ENCODE measurements at regions not wholly inside any gene's neighbourhood (a gene's known extent, or its start where the extent isn't known, plus 50 kb on each side); places are given as distances from the start of the nearest gene placed in this dataset.
"Not testable (repeated sequence)": the region's sequence is repeated elsewhere in the genome, so short reads cannot be mapped to it uniquely, and the experiment has no call there.

DNA sequence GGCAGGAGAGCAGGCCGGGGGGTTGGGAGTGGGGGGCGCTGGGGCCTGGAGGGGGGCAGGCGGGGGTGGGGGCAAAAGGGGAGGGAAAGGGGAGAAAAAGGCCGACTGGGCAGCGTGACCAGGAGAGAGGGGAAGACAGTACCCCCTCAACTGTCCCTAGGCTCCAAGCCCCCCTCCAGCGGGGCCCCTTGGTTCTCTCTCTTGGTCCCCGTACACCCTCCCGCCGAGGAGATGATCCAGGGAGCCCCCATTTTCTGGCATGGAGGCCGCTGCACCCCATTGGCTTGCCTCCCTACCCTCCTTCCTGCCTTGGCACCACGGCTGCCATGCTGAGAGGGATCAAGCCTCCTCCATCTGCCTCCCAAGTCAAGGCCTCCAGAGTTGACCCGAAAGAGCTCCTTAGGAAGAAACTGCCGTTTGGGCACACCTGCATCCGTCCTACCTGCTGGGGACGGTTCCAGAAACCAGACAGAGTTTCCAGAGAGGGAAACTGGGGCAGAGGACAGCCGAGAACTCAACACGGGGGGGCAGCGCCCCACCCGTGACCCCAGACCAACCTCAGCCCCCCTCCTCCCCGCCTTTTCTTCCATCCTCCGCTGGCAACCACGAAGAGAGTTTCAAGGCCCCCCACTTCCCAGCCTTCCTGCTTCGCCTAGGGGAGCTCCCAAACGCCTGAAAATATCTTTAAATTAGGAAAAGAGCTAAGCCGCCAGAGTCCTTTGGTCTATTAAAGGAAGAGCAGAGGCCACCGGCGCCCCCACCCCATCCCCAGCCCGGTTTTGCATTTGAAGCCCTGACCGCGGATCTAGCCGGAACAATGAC is 155.9 kb downstream of the CRLF3 start:
- H3K4me3 ChIP-seq (ENCODE audit: control insufficient read depth in 2 of 3, extremely low read depth in 1 of 3, insufficient read depth in 2 of 3, low read depth in 1 of 3, low read length in 3 of 3); H3K9me3 ChIP-seq (ENCODE audit: control insufficient read depth, low read depth, low read length); H3K79me2 ChIP-seq (ENCODE audit: control insufficient read depth, insufficient read depth, low read length); H2AFZ ChIP-seq (ENCODE audit: control insufficient read depth, low read length); H3K4me2 ChIP-seq (ENCODE audit: control insufficient read depth, extremely low read depth, insufficient read depth, low read depth, low read length); H3K27ac ChIP-seq (ENCODE audit: control insufficient read depth, insufficient read depth, low read length); H3K36me3 ChIP-seq (ENCODE audit: control insufficient read depth in 2 of 2, extremely low read depth in 1 of 2, insufficient read depth in 2 of 2, low read length in 2 of 2); dilution Hi-C loops (cut with MboI; ENCODE audit: extremely low pct_ligation_motif_present, low sequenced_read_pairs); DNase-seq (ENCODE audit: low read depth, low spot score); H3K27me3 ChIP-seq (ENCODE audit: control insufficient read depth, extremely low read depth, insufficient read depth, low read length); H3K9ac ChIP-seq (ENCODE audit: control insufficient read depth, extremely low read depth, insufficient read depth, low read length); FAIRE-seq; H3K9me1 ChIP-seq (ENCODE audit: control insufficient read depth, extremely low read depth, insufficient read depth, low read length); H4K20me1 ChIP-seq (ENCODE audit: control insufficient read depth, extremely low read depth, insufficient read depth, low read length); H3K4me1 ChIP-seq (ENCODE audit: control insufficient read depth, extremely low read depth, insufficient read depth, low read length): not testable (repeated sequence)

DNA sequence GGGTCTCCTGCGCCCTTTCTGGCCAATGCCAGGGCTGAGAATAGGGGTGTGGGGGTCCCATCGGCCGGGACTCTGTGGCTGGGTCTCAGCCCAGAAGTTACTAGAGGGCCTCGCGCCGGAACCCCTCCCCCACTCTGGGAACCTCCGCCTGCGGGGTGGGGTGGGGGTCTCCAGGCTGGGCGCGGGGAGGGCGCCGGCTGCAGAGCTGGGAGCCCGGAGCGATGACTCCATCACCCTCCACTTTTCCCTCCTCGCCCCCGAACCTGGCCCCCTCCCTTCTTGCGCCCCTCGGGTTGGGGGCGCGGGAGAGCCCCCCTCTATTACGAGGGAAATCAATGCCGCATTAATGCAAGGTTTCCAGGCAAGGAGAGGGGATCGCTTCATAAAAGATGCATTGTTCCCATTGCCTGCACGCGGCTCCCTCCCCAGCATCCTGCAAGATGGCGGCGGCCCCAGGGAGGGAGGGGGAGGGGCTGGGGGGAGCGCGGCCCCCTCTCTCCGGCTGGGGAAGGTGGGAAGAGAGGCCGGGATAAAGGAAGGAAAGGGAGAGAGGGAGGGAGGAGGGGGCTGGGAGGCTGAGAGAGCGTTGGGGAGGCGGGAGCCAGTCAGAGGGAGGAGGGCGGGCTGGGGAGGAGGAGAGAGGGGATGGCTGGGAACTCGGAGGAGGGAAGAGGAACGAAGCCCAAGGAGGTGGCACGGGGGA is 156.7 kb downstream of the CRLF3 start:
- H3K9ac ChIP-seq (ENCODE audit: control insufficient read depth, extremely low read depth, insufficient read depth, low read length); H3K27me3 ChIP-seq (ENCODE audit: control insufficient read depth, extremely low read depth, insufficient read depth, low read length); H3K27ac ChIP-seq (ENCODE audit: control insufficient read depth, insufficient read depth, low read length); H4K20me1 ChIP-seq (ENCODE audit: control insufficient read depth, extremely low read depth, insufficient read depth, low read length); H3K9me1 ChIP-seq (ENCODE audit: control insufficient read depth, extremely low read depth, insufficient read depth, low read length); dilution Hi-C loops (cut with MboI; ENCODE audit: extremely low pct_ligation_motif_present, low sequenced_read_pairs); FAIRE-seq; H3K9me3 ChIP-seq (ENCODE audit: control insufficient read depth, low read depth, low read length); H3K79me2 ChIP-seq (ENCODE audit: control insufficient read depth, insufficient read depth, low read length); H3K4me2 ChIP-seq (ENCODE audit: control insufficient read depth, extremely low read depth, insufficient read depth, low read depth, low read length); H3K4me1 ChIP-seq (ENCODE audit: control insufficient read depth, extremely low read depth, insufficient read depth, low read length); H3K36me3 ChIP-seq (ENCODE audit: control insufficient read depth in 2 of 2, extremely low read depth in 1 of 2, insufficient read depth in 2 of 2, low read length in 2 of 2): not testable (repeated sequence)
- peak overlapping the region; percentile 33 for H2AFZ ChIP-seq (ENCODE audit: control insufficient read depth, low read length)
- DNase-seq (ENCODE audit: low read depth, low spot score), result peak; percentile 1
- peak overlapping the region in 1 of 3 experiments; percentile 26 for H3K4me3 ChIP-seq (ENCODE audit: control insufficient read depth in 2 of 3, extremely low read depth in 1 of 3, insufficient read depth in 2 of 3, low read depth in 1 of 3, low read length in 3 of 3)

DNA sequence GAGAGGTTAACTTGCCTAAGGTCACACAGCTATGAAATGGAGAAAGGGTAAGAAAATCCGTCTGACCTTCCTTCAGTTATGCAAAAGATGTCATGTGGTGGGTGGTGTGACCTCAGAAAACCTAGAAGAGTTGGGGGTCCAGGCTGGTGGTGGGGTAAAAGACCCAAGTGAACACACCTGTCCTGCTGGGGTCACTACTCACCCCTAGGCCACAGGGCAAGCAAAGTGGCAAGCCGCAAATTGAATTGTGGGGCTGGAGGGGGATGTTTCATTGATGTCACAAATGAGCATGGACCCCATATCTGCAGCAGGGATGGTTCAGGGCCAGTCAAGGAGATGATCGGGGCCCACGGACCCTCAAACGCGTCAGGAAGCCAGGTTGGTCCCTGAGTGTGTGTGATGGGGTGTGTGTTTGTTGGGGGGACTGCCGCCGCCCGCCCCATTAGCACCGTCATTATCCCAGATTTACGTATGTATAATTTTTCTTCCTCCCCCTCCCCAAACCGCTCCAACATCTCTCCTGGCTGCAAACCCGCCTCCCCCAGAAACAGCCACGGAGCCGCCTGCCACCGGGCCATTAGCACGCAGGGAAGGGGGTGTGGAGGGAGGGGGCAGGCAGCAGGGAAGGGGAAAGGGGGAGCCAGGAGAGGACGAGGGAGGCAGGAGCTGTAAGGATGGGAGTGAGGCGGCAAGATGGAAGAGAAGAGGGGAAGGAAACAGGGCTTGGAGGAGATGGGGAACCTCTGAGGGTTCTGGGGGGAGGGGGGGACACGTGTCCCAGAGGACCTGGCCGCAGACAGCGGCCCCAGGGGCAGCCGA is 157.4 kb downstream of the CRLF3 start:
- H3K9ac ChIP-seq (ENCODE audit: control insufficient read depth, extremely low read depth, insufficient read depth, low read length); FAIRE-seq; dilution Hi-C loops (cut with MboI; ENCODE audit: extremely low pct_ligation_motif_present, low sequenced_read_pairs): not testable (repeated sequence)

DNA sequence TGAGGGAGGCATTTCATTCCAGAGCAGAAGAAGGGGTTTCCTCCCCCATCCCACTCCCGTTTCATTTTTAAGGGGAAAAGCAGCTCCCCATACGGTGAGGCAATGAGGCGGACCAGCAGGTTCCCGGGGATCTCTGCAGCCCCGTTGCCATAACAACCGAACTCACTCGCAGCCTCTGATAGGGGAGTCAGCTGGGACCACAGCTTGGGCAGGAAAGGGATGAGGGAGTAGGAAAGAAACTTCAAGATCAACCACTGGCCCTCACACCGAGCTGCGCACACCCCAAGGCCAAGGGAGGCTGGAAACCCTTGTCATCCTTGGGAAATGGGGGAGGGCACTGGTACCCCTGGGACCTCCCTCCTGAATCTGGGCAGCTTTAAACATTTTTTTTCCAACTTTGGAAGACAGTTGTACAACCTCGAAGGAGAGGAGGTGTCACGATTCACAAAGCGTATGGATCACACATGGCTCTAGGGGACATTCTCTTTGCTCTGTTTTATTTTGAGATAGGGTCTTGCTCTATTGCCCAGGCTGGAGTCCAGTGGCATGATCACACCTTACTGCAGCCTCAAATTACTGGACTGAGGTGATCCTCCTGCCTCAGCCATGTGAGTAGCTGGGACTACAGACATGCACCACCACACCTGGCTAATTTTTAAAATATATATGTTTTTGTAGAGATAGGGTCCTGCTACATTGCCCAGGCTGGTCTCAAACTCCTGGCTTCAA is 160.6 kb downstream of the CRLF3 start:
- not testable (repeated sequence) for H3K4me3 ChIP-seq (ENCODE audit: control insufficient read depth in 2 of 3, extremely low read depth in 1 of 3, insufficient read depth in 2 of 3, low read depth in 1 of 3, low read length in 3 of 3)

More for the DNA sequence above, 157.4 kb downstream of the CRLF3 start:
- not testable (repeated sequence) for H3K27me3 ChIP-seq (ENCODE audit: control insufficient read depth, extremely low read depth, insufficient read depth, low read length); H3K9me1 ChIP-seq (ENCODE audit: control insufficient read depth, extremely low read depth, insufficient read depth, low read length); H3K9me3 ChIP-seq (ENCODE audit: control insufficient read depth, low read depth, low read length); H4K20me1 ChIP-seq (ENCODE audit: control insufficient read depth, extremely low read depth, insufficient read depth, low read length); H3K79me2 ChIP-seq (ENCODE audit: control insufficient read depth, insufficient read depth, low read length); H3K4me2 ChIP-seq (ENCODE audit: control insufficient read depth, extremely low read depth, insufficient read depth, low read depth, low read length); H3K4me1 ChIP-seq (ENCODE audit: control insufficient read depth, extremely low read depth, insufficient read depth, low read length); H3K36me3 ChIP-seq (ENCODE audit: control insufficient read depth in 2 of 2, extremely low read depth in 1 of 2, insufficient read depth in 2 of 2, low read length in 2 of 2); DNase-seq (ENCODE audit: low read depth, low spot score); H3K27ac ChIP-seq (ENCODE audit: control insufficient read depth, insufficient read depth, low read length); H3K4me3 ChIP-seq (ENCODE audit: control insufficient read depth in 2 of 3, extremely low read depth in 1 of 3, insufficient read depth in 2 of 3, low read depth in 1 of 3, low read length in 3 of 3)
- peak overlapping the region; percentile 37 for H2AFZ ChIP-seq (ENCODE audit: control insufficient read depth, low read length)

More for the DNA sequence above, 160.6 kb downstream of the CRLF3 start:
- H3K36me3 ChIP-seq (ENCODE audit: control insufficient read depth in 2 of 2, extremely low read depth in 1 of 2, insufficient read depth in 2 of 2, low read length in 2 of 2); H3K79me2 ChIP-seq (ENCODE audit: control insufficient read depth, insufficient read depth, low read length); H3K4me1 ChIP-seq (ENCODE audit: control insufficient read depth, extremely low read depth, insufficient read depth, low read length); H2AFZ ChIP-seq (ENCODE audit: control insufficient read depth, low read length); H3K27ac ChIP-seq (ENCODE audit: control insufficient read depth, insufficient read depth, low read length); H3K27me3 ChIP-seq (ENCODE audit: control insufficient read depth, extremely low read depth, insufficient read depth, low read length); dilution Hi-C loops (cut with MboI; ENCODE audit: extremely low pct_ligation_motif_present, low sequenced_read_pairs); FAIRE-seq; H3K9ac ChIP-seq (ENCODE audit: control insufficient read depth, extremely low read depth, insufficient read depth, low read length); H3K9me3 ChIP-seq (ENCODE audit: control insufficient read depth, low read depth, low read length); H4K20me1 ChIP-seq (ENCODE audit: control insufficient read depth, extremely low read depth, insufficient read depth, low read length); DNase-seq (ENCODE audit: low read depth, low spot score); H3K4me2 ChIP-seq (ENCODE audit: control insufficient read depth, extremely low read depth, insufficient read depth, low read depth, low read length); H3K9me1 ChIP-seq (ENCODE audit: control insufficient read depth, extremely low read depth, insufficient read depth, low read length): not testable (repeated sequence)

Measured in keratinocyte (primary cell).